Activated CD4-positive, alpha-beta T cell treated with anti-CD3 and anti-CD28 coated beads, Interleukin-2, amount 50 U/mL, for 16 hours (primary cell): ENCODE measurements at regions not wholly inside any gene's neighbourhood (a gene's known extent, or its start where the extent isn't known, plus 50 kb on each side); places are given as distances from the start of the nearest gene placed in this dataset.

ENCODE experiments used
- DNase-seq: peaks from one replicate; pipeline ENCODE4 v3.0.0-alpha.2; 2020

DNA sequence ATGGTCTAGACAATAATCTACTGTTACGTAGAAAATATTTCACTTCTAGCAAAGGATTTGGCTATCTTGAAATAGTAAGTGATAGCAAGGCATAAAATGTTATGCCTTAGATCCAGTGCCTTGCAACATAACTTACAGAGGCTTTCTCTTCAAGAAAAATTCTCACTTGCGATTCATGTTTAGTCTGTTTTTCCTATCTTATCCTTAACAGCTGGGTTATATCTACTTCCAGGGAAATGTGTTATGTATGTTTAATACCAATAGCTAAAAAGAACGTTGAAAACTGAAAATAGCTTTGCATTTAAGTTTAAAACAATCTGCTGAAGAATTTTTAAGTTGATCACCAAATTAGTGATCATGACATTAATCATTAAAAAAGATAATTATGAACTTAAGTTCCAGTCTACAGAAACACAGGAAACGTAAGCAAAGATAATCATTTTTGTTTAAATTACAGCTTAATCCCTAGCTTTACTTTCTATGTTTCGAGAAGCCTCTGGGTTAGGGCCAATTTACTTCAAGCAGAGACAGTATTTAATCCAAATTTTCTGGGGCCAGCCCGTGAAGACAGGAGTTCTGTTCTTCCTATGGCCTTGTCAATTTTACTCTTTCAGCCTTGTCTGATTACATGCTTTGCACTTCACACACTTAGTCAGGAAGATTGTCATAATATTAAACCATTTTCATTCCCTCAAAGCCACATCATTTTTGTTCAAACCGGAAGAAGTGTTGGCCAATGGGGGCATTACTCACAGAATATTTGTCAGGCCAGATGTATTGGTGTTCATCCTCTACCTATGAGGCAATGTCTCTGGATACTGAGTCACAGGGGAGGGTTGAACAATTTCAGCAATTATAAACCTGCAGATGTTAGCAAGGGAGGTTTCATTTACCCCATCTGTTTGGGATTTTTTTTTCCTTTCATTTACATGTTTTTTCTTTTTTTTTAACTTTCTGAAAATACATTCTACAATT lies 1132.9 kb upstream of the ZEB2 start:
- no peak for DNase-seq

DNA sequence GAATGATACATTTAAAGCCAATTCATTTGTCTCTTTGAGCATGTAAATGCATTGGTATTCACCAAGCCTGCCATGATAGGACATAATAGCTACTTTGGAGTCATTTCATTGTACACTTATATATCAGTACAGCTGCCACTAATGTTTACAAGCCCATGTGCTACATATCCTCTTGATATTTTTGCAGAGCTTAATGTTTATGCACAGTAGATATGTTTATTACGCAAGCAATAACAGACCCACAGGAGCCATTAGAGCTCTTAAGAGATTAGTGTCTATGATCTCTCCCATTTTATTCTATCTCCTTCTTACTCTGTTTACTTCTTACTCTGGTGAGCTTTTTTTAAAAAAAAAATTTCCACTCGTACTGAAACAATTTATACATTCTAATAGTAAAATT lies 1132.1 kb upstream of the ZEB2 start:
- DNase-seq, result no peak

DNA sequence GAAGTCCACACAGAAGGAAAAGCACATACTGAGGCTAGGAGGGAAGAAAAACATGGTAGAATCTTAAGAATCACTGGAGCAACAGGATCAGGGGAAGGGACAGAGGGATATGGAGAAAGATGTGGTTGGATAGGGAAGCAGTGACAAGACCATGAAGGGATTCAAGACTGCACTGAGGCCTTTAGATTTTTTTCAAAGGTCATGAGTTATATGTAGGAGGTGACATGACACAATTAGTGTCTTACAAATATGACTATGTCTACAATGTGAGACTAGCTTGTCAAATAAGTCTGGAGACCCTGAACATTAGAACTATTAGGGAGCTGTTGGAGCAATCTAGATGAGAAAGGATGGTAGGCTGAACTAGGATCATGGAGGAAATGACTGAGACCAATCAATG lies 1130.3 kb upstream of the ZEB2 start:
- no peak for DNase-seq

DNA sequence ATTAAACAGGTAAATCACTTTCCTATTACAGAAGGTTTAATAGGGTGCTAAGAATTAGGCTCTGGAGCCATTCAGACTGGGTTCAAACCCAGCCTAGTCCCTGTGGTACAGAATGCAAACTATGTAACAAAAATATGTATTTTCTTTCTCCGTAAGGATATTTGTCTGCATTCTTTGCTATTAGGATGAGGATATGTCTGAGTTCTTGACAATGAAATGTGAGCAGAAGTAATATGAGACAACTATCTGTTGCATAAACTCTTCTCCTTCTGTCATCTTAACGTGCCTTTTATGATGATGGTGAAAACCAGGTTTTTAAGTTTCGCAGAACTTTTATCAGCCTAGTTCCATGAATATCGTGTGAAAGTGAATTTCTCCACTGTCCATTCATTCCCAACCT lies 1129.1 kb upstream of the ZEB2 start:
- no peak for DNase-seq

DNA sequence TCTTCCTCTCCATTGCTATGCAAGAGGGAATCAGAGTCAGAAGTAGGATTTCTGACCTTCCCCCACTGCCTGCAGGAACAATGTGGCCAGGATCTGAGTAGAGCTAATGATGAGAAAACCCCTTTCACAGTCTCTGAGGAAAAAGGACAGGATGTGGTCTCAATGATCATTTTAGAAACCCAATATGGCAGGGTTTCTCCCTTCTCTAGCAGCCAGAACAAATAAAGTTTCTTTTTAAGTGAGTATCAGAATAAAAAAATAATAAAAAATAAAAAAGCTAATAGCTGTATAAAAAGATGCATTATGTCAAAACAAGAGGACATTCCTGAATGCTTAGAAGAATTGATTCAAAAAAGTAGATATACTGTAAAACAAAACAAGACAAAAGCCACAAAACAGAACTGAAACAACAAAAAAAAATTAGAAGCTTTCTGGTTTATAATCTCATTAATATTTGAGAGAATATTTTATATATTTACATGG lies 1124.9 kb upstream of the ZEB2 start:
- peak; percentile 0 for DNase-seq

DNA sequence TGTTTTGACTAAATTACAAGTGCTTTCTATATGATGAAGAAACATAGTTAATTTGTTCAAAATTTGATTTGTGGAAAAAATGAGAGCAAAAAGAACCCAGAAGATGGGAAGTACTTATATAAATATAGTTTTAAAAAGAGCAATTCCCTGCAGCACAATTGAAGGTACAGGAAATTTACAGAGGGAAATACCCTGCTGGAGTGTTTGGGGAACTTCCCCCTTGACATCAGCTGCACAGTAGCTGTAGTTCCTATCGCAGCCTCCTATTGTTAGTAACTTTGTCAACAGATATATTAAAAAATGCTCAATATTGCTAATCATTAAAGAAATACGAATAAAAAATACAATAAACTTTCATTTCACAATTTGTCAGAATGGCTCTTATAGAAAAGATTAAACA lies 1118.8 kb upstream of the ZEB2 start:
- DNase-seq, result no peak

DNA sequence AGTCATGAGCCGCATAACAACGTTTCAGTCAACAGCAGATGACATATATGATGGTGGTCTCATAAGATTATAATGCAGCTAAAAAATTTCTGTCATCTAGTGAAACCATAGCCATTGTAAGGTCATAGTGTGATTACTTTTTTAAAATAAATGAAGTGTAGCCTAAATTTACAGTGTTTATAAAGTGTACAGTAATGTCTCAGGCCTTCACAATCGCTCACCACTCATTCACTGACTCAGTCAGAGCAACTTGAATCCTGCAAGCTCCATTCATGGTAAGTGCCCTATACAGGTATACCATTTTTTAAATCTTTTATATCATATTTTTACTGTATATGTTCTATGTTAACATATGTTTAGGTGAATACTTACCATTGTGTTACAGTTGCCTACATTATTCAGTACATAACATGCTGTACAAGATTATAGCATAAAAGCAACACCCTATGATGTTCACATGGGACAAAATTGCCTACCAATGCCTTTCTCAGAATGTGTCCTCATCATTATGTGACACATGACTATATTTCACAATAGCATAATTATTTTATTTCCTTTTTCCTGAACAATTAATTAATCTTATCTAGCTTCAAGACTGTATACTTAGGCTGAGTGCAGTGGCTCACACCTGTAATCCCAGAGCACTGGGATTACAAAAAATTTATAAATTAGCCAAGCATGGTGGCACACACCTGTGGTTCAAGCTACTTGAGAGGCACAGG lies 1115.9 kb upstream of the ZEB2 start:
- no peak for DNase-seq

DNA sequence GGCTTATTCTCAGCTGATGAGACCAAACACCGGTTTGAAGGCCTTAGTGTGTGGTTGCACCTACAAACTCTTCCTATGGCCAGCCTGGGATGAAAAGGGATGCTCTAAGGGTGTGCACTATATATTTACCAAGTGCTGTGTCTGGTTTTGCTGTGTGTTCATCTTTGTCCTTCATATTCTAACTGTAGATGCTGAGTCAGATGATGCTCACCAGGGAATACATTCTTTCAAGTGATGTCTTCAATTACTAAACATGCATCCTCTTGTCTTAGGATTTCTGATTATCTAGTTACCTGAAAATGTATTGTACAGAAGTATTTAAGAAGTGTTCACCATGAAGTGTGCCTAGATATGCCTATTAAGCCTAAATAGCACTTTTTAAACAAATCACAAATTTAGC lies 1111.6 kb upstream of the ZEB2 start:
- DNase-seq, result no peak

DNA sequence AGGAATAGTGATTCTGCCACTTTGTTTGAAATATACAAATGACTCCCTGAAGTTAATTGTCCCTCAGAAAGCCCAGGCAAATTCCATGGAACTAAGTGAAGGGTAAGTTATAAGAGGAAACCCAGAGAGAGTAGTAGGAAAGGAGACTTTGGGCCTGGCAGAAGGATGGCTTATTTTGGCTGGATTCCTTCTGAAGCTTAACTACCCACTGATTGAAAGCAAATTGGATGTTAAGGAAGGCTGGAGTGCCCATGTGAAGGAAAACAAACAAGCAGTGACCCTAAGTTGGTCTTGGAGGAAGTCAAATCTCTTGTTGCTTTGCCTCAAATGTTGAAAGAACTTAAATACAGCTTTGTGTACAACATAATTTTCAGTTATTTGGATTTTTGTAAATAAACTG lies 1106.4 kb upstream of the ZEB2 start:
- no peak for DNase-seq

DNA sequence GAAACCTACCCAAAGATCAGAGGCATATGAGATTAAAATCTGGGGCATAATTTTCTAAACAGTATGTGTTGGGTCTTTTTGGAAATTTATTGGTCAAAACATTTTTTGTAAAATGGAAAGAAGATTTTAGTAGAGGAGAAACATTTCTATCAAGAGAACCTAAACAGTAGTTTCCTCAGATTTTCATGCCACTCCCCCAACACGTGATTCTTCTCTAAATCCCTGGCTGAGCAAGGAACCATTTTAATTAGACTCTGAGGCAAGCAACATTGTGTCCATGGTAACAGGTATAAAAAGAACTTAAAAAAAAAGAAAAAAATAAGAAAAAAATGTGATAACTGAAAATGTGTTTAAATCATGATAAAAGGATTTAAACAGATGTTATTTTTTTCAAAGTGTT lies 1105.2 kb upstream of the ZEB2 start:
- DNase-seq, result no peak

DNA sequence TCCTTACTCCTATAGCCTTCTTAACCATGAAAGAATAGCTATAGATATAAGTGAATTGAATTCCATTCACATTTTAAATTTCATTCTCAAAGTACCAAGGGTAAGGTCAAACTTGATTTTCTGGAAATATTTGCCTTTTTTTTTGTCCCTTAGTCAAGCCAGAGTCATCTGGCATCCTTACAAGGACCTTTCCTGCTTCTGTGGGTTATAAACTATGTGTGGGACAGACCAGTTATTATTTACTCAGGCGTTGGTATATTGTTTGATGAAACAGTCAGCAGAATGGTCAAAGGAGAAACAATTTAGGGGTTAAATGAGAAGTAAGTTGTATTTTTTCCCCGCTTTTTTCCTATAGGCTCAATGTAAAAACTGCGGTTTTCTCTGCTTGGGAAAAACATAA lies 1103.2 kb upstream of the ZEB2 start:
- no peak for DNase-seq

DNA sequence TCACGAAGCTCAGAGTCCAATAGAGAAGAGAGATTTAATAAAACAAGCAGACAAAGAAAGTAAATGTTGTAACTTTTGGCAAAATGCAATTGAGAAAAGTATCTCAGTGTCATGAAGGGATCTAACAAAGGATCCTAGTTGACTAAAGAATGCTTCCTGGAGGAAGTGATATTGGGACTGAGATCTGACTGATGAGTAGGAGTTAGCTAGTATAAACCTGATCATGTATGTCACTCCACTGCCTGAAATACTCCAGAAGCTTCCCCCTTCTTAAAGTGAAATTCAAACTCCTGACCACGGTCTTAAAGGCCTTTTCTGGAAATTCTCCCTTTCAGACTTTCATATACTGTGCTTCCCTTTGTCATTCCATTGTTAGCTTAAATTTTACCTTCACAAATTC lies 1102.4 kb upstream of the ZEB2 start:
- DNase-seq, result no peak

DNA sequence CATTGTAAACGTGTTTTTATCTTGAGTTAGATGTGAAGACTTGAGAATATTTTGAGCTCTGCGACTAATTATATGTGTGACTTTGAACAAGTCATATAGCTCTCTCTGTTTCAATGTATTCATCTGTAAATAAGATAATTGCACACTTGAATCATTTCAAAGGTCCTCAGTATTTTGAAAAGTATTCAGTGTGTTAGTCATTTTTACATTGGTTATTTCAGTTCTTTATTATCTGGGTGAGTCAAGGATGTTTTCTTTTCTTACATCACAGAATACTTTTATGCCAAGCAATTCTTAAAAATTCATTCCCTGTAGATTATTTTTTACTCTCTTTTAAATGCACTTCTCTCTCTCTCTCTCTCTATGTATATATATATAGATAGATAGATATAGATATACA lies 1098.0 kb upstream of the ZEB2 start:
- DNase-seq, result no peak

DNA sequence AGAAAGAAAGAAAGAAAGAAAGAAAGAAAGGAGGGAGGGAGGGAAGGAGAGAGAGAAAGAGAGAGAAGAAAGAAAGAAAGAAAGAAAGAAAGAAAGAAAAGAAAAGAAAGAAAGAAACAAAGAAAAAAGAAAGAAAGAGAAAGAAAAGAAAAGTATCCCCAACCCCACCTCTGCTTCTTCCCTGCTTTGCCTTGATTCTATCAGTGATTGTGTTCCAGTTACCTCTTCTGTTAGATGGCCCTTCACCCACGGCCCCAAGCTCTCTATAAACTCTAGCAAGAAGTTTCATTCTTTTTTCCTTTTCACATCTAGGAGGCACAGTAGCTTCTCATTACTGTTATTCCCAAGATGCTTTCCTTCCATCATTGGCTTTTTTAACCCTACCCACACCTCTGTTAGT lies 1097.5 kb upstream of the ZEB2 start:
- no peak for DNase-seq

DNA sequence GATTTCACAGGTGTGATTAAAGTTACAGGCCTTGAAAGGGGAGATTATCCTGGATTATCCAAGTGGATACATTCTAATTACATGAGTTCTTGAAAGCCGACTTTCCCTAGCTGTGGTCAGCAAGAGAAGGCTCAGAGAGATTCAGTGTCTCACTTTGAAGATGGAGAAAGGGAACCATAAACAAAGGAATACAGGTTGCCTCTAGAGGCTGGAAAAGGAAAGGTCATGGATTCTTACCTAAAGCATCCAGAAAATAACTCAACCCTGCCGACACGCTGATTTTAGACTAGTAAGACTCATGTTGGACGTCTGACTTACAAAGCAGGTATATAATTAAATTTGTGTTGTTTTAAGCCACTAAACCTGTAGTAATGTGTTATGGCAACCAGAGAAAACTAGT lies 1095.7 kb upstream of the ZEB2 start:
- DNase-seq, result no peak

DNA sequence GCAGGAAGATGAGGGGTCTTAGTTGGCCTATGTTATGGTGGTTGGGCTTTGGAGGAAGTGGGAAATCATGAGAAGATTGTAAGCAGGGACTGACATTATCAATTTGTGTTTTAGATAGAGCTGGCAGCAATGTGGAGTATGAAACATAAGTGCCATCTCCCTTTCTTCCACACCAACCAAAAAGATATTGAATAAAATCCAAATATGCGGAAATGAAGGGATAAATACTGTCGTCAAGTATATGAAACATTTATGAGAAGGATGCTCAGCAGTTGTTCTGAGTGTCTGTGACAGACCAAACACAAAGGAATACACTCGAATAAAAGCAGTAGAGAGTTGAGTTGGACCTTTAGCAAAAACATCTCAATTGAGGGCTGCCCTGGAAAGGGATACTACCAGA lies 1090.0 kb upstream of the ZEB2 start:
- no peak for DNase-seq

DNA sequence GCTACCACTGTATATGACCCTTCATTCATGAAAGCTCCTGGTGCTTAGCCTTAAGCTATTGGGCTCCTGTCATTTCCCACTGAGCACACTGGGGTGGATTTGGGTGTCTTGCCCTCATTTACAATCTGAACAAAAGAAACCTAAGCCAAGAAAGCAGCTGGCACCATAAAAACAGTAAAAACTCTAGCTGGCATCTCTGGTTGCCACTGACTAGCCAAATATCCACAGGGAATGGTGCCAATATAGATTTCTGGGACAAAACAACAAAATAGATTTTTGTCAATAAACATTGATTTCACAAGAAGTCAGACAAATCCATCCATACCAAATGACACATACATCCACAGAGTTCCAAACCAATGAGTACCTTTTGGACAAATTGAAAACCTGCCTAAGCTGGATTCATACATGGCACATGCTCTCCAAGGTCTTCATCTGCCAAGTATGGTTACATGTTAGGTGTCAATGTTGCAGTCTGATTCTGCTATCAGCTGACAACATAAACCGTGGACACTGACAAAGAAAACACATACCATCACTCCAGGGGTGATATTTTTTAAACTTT lies 1081.5 kb upstream of the ZEB2 start:
- DNase-seq, result no peak

DNA sequence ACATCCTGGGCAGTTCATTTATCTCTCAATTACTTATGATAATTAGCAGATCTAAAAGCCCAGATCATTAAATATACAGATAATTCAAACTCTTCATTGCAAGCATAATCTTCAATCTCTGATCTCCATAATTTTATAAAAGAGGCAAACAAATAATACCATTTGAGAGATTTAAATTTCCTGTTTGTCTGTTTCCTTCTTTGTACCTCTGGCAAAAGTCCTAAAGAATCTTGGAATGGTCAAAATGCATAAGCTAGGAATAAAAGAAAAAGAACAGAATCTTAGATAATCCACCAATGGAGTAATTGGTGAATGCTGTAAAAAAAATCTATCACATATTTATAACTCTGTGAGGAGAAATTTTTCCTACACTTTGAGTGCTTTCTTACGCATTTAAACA lies 1080.9 kb upstream of the ZEB2 start:
- DNase-seq, result no peak

DNA sequence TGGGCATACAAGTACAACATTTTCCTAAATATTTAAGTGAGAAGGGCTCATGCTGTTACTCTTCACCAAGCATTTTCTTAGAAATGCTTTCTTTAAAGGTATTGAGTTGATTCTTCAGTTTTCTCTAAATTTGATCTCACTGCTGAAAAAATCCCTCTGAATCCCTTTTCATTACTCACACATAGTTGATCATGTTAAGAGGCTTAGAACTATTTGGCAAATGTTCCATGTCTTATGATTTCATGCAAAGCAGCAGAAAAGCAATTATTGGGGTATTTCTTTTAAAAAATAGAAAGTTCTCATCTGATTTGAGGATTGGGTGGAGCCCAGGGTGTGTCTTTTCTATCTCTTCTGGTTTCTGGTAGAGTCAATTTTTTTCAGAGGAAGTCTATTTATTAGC lies 1079.8 kb upstream of the ZEB2 start:
- DNase-seq, result no peak

DNA sequence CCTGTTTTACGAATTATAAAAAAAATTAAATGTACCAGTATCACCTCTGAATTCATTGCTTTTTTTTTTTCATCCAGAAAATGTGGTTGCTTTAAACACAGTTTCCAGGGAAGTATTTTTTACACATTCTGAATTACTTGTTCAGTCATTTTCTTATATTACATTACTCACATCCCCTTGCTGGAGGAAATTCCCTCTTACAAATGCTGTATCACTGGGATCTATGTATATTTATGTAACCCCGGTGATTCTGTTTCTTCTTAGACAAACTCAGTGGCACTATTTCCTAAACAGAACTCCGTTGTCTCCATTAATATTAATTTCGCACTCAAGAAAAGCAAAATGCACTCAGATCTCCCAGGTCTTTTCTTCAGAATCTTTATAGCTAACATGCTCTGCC lies 1078.5 kb upstream of the ZEB2 start:
- DNase-seq, result no peak

DNA sequence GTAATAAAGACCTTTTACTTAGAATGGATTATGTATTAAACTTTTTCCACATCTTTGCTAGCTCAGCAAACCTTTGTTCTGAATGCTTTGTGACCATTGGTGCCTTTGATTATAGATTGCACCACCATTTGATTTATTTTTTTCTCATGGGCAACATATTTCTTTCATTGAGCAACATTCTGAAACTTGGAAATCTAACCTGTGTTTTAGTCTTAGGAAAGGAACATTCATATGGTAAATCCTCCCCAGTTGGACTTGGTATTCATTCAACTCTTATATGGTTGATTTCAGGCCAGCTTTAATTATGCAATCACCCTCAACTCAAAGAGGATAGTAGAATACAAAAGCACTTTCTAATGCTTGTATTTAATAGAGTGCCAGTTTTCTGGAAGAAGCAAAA lies 1077.9 kb upstream of the ZEB2 start:
- DNase-seq, result no peak

DNA sequence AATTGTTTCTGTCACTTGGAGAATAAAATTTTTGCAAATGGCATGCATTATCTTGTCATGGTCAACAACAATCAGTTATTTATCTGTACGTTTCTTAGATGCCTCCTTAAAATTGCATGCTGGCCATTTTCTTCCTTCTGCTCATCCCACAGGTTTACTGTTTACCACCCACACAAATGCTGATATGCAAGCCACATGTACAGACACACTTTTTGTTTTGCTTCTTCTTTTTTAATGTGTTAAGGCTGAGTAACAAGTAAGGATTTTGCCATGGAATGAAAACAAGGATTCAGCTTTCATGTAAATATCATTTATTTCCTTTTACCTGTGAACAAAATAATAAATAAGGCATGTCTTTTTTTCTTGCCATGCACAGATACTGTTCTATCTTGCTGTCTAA lies 1077.1 kb upstream of the ZEB2 start:
- no peak for DNase-seq

DNA sequence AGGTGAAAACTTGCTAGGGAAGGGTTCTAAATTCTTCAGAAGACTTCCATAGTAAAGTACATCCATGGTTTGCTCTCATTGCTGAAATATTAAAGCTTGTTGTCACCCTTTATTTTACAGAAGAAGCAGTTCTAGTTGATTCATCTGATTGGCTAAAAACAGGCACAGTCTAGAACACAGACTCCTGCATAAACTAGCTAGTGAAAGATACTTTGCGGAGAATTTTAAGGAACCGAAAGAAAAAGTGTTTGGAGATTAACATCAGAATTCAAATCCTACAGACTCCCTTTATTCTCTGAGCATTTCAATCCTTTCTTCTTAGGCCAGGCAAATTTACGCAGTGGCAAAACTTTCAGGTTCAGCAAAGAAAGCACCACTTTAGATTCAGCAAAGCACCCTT lies 1076.5 kb upstream of the ZEB2 start:
- no peak for DNase-seq

DNA sequence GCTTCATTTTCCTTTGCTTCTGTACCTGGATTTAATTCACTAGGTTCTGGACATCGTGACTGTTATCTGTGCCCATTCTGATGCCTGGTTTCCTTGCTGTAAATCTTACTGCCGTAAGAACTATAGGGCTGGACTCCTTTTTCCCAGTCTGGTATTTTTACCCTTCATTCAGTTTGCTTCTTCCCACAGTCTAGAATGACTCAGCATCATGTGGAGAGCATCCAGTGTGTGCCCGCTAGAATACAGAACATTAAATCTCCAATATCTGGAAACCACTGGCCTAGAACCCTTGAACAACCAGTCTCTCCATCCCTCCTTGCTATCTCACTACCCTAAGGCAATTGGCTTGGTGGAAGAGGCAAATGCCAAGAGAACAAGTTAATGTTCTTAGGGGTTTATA lies 1075.4 kb upstream of the ZEB2 start:
- no peak for DNase-seq
